ENCODE measurements at regions not wholly inside any gene's neighbourhood (a gene's known extent, or its start where the extent isn't known, plus 50 kb on each side); places are given as distances from the start of the nearest gene placed in this dataset.

DNA sequence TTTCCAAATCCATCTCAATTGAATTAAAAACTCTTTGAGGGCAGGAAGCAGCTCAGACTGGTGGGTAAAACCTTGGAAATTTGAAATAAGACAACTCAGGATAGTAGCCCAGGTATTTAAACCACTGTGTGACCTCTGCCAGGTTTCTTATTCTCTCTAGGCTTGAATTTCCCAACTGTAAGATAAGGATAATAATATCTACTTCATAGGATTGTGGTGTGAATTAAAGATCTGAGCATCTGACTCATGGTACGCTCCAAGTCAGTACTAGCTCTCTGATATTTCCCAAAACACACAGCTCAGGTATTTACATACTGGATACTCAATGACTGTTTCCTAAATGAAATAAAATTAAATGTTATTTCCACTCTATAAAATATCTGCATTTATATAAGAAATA lies 337.2 kb downstream of the LTN1 start:
- TF ChIP-seq, protein P1, sequence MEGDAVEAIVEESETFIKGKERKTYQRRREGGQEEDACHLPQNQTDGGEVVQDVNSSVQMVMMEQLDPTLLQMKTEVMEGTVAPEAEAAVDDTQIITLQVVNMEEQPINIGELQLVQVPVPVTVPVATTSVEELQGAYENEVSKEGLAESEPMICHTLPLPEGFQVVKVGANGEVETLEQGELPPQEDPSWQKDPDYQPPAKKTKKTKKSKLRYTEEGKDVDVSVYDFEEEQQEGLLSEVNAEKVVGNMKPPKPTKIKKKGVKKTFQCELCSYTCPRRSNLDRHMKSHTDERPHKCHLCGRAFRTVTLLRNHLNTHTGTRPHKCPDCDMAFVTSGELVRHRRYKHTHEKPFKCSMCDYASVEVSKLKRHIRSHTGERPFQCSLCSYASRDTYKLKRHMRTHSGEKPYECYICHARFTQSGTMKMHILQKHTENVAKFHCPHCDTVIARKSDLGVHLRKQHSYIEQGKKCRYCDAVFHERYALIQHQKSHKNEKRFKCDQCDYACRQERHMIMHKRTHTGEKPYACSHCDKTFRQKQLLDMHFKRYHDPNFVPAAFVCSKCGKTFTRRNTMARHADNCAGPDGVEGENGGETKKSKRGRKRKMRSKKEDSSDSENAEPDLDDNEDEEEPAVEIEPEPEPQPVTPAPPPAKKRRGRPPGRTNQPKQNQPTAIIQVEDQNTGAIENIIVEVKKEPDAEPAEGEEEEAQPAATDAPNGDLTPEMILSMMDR (IDR thresholded peaks at IDR 0.05): no peak
- TF ChIP-seq POLR2A (IDR thresholded peaks at IDR 0.05): no peak

All from uterus (tissue), 2 donors.